HG03039 (cell line): ENCODE measurements at regions not wholly inside any gene's neighbourhood (a gene's known extent, or its start where the extent isn't known, plus 50 kb on each side); places are given as distances from the start of the nearest gene placed in this dataset.

Experiments used
- ATAC-seq: cut with Tn5 transposase; IDR thresholded peaks from one replicate; pipeline ENCODE4 v1.9.1; 2021; ENCODE audit warnings: mild to moderate bottlenecking, moderate library complexity; ENCODE audit not compliant: unreplicated experiment

- ATAC-seq, result no peak
Measured at GRCh38 chr13:33686772-33687480, 131.0 kb upstream of the RFC3 start.

GRCh38 chr13:33690354-33690753, 127.6 kb upstream of the RFC3 start:
- ATAC-seq, result no peak

- no peak for ATAC-seq
Measured at GRCh38 chr13:33691980-33692379, 126.0 kb upstream of the RFC3 start.

- no peak for ATAC-seq
Measured at GRCh38 chr13:33692531-33692930, 125.4 kb upstream of the RFC3 start.

- no peak for ATAC-seq
Measured at GRCh38 chr13:33694546-33694945, 123.4 kb upstream of the RFC3 start.

- no peak for ATAC-seq
Measured at GRCh38 chr13:33696530-33696929, 121.4 kb upstream of the RFC3 start.

GRCh38 chr13:33697926-33698325, 120.0 kb upstream of the RFC3 start:
- no peak for ATAC-seq

- no peak for ATAC-seq
Measured at GRCh38 chr13:33707449-33707848, 110.5 kb upstream of the RFC3 start.

- no peak for ATAC-seq
Measured at GRCh38 chr13:33710924-33711323, 107.0 kb upstream of the RFC3 start.

GRCh38 chr13:33711436-33711835, 106.5 kb upstream of the RFC3 start:
- no peak for ATAC-seq

- no peak for ATAC-seq
Measured at GRCh38 chr13:33717775-33718174, 100.2 kb upstream of the RFC3 start.

- no peak for ATAC-seq
Measured at GRCh38 chr13:33721724-33722123, 96.2 kb upstream of the RFC3 start.

- no peak for ATAC-seq
Measured at GRCh38 chr13:33722216-33722915, 95.6 kb upstream of the RFC3 start.

- no peak for ATAC-seq
Measured at GRCh38 chr13:33723365-33723764, 94.6 kb upstream of the RFC3 start.

- ATAC-seq, result peak; percentile 50
Measured at GRCh38 chr13:33723772-33724435, 94.0 kb upstream of the RFC3 start.

- no peak for ATAC-seq
Measured at GRCh38 chr13:33725340-33725739, 92.6 kb upstream of the RFC3 start.

- no peak for ATAC-seq
Measured at GRCh38 chr13:33727297-33728083, 90.5 kb upstream of the RFC3 start.

GRCh38 chr13:33728271-33729037, 89.5 kb upstream of the RFC3 start:
- peak; percentile 90 for ATAC-seq

- ATAC-seq, result no peak
Measured at GRCh38 chr13:33730147-33730546, 87.8 kb upstream of the RFC3 start.

GRCh38 chr13:33730619-33731018, 87.3 kb upstream of the RFC3 start:
- ATAC-seq, result no peak

GRCh38 chr13:33735276-33735675, 82.7 kb upstream of the RFC3 start:
- ATAC-seq, result no peak
